Suprapubic skin (tissue), 4 donors: ENCODE measurements at regions not wholly inside any gene's neighbourhood (a gene's known extent, or its start where the extent isn't known, plus 50 kb on each side); places are given as distances from the start of the nearest gene placed in this dataset.

Experiments used
- DNase-seq, 2 donors: peaks; one replicate each; pipeline ENCODE4 v3.0.0-alpha.2; 2019; ENCODE audit warnings: low spot score in 2 of 2
- H3K27ac ChIP-seq: fragments of 200-600 bp; sonication (generic); one replicate; pipeline ENCODE4 v1.5.1; 2019
- H3K27me3 ChIP-seq: fragments of 200-600 bp; sonication (generic); one replicate; pipeline ENCODE4 v1.5.1; 2019
- H3K36me3 ChIP-seq: fragments of 200-600 bp; sonication (generic); one replicate; pipeline ENCODE4 v1.5.1; 2019
- H3K4me1 ChIP-seq: fragments of 200-600 bp; sonication (generic); one replicate; pipeline ENCODE4 v1.5.1; 2019
- H3K4me3 ChIP-seq: fragments of 200-600 bp; sonication (generic); one replicate; pipeline ENCODE4 v1.5.1; 2019; ENCODE audit warnings: mild to moderate bottlenecking
- H3K9me3 ChIP-seq: fragments of 200-600 bp; sonication (generic); one replicate; pipeline ENCODE4 v1.5.1; 2019
- EP300 ChIP-seq: sonication (generic); formaldehyde crosslinking; IDR thresholded peaks from one replicate; pipeline ENCODE4 v1.6.1; 2017; ENCODE audit warnings: antibody characterized with exemption
- POLR2A ChIP-seq, 2 donors: fragments of 450-650 bp; IDR thresholded peaks; one replicate each; pipeline ENCODE4 v1.6.1; 2017; ENCODE audit warnings: antibody characterized with exemption in 2 of 2, mild to moderate bottlenecking in 2 of 2, moderate library complexity in 2 of 2
- POLR2AphosphoS5 ChIP-seq, 3 donors: sonication (generic); formaldehyde crosslinking; IDR thresholded peaks; one replicate each; pipeline ENCODE4 v1.6.1; 2017; ENCODE audit warnings: antibody characterized with exemption in 3 of 3
- WGBS: methylation state at CpG from one replicate; pipeline ENCODE4 v1.1.5; 2018; 5-methylcytosine and 5-hydroxymethylcytosine counted together
- TF ChIP-seq, protein P1 (sequence below), 2 donors: fragments of 200-600 bp in 1 of 2; fragments of 450-650 bp in 1 of 2; sonication (generic) in 1 of 2; IDR thresholded peaks; one replicate each; pipeline ENCODE4 v1.5.1; 2016 to 2019; ENCODE audit warnings: antibody characterized with exemption in 2 of 2, mild to moderate bottlenecking in 1 of 2, moderate library complexity in 1 of 2

DNA sequence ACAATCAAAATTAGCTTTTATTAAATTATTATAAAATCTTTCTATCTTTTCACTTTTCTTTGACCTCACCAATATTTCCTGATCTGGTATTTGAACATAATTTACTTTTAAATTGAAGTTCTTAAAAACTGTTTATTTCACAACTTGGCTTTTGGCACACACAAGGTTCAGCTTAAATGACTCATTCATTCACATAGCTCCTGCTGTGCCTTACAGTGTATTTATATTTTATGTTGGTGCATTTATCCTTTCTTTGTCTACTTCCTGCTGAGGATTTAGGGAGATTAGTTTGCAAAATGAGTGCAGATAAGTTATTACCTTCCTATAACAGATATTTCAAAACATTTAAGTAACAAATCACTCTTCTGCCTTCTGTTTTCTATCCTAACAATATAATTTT is 430.6 kb downstream of the DTHD1 start:
- TF ChIP-seq EP300 (no peak), POLR2A (IDR thresholded peaks at IDR 0.05) (no peak)
- Histone ChIP-seq H3K36me3 (no peaks in the 10 kb centered on the region), H3K9me3 (no peaks in the 10 kb centered on the region), H3K4me1 (no peaks in the 10 kb centered on the region), H3K4me3 (no peak overlapping the region), H3K27ac (no peak overlapping the region), H3K27me3 (no peaks in the 10 kb centered on the region)
- DNase-seq: no peak

DNA sequence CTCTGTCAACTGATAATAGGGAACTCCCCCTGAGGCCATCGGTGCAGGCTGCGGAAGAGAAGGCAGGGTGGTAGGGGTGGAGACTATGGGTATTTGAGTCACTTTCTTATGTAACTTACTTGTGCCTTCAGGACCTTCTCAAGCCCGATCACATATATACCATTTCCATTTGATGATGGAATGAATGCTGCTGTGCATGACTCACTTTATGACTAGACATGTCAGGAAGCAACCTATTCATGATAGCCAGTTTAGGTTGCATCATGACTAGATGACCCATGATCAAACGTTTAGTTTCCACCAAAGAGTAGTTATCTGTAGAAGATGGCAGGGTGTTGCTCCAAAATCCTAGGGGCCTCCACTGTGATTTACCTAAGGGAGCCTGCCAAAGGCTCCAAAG is 435.5 kb downstream of the DTHD1 start:
- no peaks in the 10 kb centered on the region for H3K9me3 ChIP-seq
- H3K4me3 ChIP-seq: no peak overlapping the region
- H3K27me3 ChIP-seq: no peaks in the 10 kb centered on the region
- no peak overlapping the region for H3K27ac ChIP-seq
- no peaks in the 10 kb centered on the region for H3K36me3 ChIP-seq
- WGBS: 68% methylated on average over 4 of the region's 4 CpGs
- no peaks in the 10 kb centered on the region for H3K4me1 ChIP-seq
- no peak for DNase-seq
- TF ChIP-seq EP300 (no peak), POLR2AphosphoS5 (IDR thresholded peaks at IDR 0.05) (no peak), POLR2A (IDR thresholded peaks at IDR 0.05) (no peak)
- TF ChIP-seq, protein P1, sequence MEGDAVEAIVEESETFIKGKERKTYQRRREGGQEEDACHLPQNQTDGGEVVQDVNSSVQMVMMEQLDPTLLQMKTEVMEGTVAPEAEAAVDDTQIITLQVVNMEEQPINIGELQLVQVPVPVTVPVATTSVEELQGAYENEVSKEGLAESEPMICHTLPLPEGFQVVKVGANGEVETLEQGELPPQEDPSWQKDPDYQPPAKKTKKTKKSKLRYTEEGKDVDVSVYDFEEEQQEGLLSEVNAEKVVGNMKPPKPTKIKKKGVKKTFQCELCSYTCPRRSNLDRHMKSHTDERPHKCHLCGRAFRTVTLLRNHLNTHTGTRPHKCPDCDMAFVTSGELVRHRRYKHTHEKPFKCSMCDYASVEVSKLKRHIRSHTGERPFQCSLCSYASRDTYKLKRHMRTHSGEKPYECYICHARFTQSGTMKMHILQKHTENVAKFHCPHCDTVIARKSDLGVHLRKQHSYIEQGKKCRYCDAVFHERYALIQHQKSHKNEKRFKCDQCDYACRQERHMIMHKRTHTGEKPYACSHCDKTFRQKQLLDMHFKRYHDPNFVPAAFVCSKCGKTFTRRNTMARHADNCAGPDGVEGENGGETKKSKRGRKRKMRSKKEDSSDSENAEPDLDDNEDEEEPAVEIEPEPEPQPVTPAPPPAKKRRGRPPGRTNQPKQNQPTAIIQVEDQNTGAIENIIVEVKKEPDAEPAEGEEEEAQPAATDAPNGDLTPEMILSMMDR (IDR thresholded peaks at IDR 0.05): no peak

DNA sequence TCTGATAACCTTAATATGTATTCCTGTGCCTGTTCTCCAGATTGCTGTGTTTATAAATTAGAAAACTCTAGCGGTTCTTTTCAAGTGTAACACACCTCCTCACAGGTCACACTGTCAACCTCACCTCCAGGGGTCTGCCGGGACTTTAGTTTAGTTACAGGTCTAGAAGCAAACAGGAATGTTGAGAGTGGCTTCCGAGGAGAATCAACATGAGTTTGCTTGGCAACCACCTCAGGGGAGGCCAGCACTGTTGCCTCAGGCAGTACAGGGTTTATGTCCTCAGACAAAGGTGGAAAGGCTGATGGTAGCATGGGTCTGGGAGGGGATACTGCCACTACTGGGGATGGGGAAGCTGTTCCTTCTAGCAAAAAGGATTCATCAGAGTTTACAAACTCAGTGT is 438.0 kb downstream of the DTHD1 start:
- Histone ChIP-seq H3K4me3 (no peak overlapping the region), H3K27ac (no peak overlapping the region), H3K27me3 (no peaks in the 10 kb centered on the region), H3K9me3 (no peaks in the 10 kb centered on the region), H3K4me1 (no peaks in the 10 kb centered on the region), H3K36me3 (no peaks in the 10 kb centered on the region)
- DNase-seq: no peak
- TF ChIP-seq POLR2A (IDR thresholded peaks at IDR 0.05): no peak
- 84% methylated on average over 3 of the region's 3 CpGs for WGBS

DNA sequence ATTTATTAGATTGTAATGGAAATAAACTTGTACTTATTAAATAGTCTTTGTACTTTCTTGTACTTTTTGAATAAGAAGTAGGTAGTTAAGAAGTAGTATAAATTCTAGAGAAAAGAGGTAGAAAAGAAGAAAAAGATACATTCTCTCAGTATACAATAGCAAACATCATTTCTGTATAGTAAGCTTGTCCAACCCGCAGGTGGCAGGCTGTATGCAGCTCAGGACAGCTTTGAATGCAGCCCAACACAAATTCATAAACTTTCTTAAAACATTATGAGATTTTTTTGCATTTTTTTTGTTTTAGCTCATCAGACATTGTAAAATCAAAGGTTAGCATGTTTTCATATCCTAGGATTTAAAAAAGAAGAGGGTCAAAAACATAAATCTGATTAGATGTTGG is 441.6 kb downstream of the DTHD1 start:
- H3K27me3 ChIP-seq: no peaks in the 10 kb centered on the region
- no peak overlapping the region for H3K27ac ChIP-seq
- H3K36me3 ChIP-seq: no peaks in the 10 kb centered on the region
- TF ChIP-seq EP300 (no peak), POLR2A (IDR thresholded peaks at IDR 0.05) (no peak), POLR2AphosphoS5 (IDR thresholded peaks at IDR 0.05) (no peak)
- TF ChIP-seq, protein P1 (IDR thresholded peaks at IDR 0.05): no peak
- no peak overlapping the region for H3K4me3 ChIP-seq
- peaks cover under 1% of the 10 kb centered on the region for H3K9me3 ChIP-seq
- WGBS: 81% methylated on average over 1 of the region's 1 CpG
- DNase-seq: no peak
- H3K4me1 ChIP-seq: no peaks in the 10 kb centered on the region

DNA sequence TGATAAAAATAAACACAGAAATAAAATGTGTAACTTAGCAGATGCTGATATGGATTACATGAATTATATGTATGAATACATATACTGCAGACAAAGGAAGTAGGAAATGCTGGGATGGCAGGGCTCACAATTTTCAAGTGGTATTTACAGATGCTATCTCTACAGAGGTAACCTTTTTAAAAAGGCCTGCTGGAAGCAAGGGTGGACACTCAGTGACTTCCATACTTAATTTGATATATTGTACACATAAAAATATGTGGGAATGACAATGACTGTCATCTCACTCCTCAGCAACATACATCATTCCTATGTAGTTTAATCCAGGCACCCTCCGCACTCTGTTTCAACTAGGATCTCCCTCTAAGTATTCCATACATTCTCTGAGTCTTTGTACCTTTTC is 452.9 kb downstream of the DTHD1 start:
- Histone ChIP-seq H3K4me1 (no peaks in the 10 kb centered on the region), H3K27ac (no peak overlapping the region), H3K27me3 (no peaks in the 10 kb centered on the region), H3K4me3 (no peak overlapping the region), H3K9me3 (no peaks in the 10 kb centered on the region), H3K36me3 (no peaks in the 10 kb centered on the region)
- WGBS: 97% methylated on average over 1 of the region's 1 CpG
- TF ChIP-seq, protein P1 (IDR thresholded peaks at IDR 0.05): no peak
- TF ChIP-seq POLR2AphosphoS5 (IDR thresholded peaks at IDR 0.05) (no peak), POLR2A (IDR thresholded peaks at IDR 0.05) (no peak)
- no peak for DNase-seq

DNA sequence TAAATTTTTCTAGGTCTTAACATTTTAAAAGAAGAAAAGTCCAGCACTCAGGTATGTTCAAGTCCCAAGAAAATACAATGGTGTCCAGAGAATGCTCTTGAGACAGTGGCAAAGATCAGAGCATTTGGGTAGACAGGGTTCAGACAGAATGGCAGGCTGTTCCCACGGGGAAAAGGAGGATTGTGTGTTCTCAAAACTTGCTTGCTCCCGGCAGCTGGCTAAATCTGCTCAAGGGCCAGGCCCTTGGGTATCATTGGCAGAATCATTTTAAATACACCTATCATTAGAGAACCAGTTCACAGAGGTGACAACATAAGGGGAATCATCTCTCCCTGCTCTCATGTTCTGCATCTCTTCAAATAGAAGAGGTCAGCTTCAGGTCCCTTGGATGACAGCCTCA is 456.3 kb downstream of the DTHD1 start:
- no peak overlapping the region for H3K27ac ChIP-seq
- no peaks in the 10 kb centered on the region for H3K27me3 ChIP-seq
- no peaks in the 10 kb centered on the region for H3K9me3 ChIP-seq
- TF ChIP-seq, protein P1 (IDR thresholded peaks at IDR 0.05): no peak
- no peak for TF ChIP-seq EP300
- no peak for TF ChIP-seq POLR2A (IDR thresholded peaks at IDR 0.05)
- TF ChIP-seq POLR2AphosphoS5 (IDR thresholded peaks at IDR 0.05): no peak
- DNase-seq: no peak
- no peak overlapping the region for H3K4me3 ChIP-seq
- 66% methylated on average over 2 of the region's 2 CpGs for WGBS
- H3K36me3 ChIP-seq: no peaks in the 10 kb centered on the region
- H3K4me1 ChIP-seq: peaks cover 2% of the 10 kb centered on the region
